Cardiac septum (tissue), 1 donor: ENCODE measurements at regions not wholly inside any gene's neighbourhood (a gene's known extent, or its start where the extent isn't known, plus 50 kb on each side); places are given as distances from the start of the nearest gene placed in this dataset.

Source experiments
- DNase-seq: peaks from one replicate; pipeline ENCODE4 v3.0.0-alpha.2; 2020; ENCODE audit warnings: low spot score
- intact Hi-C: fragments of 100-400 bp; cut with DNase I; formaldehyde crosslinking; loops from one replicate; pipeline ENCODE4 v1.14.0; 2022
- donor health status: DM: no; HTN: no; CAD: no.

- intact Hi-C loops, result no loop called here
- no peak for DNase-seq
These were observed 203.3 kb upstream of the HS3ST1 start for GRCh38 chr4:11632025-11632424.

GRCh38 chr4:11631416-11631815, 202.7 kb upstream of the HS3ST1 start:
- intact Hi-C loops, result no loop called here
- no peak for DNase-seq

- intact Hi-C loops, result loop anchor here (5.0 kb wide), 3 partner anchors 74 to 121 kb away; no protein-coding TSS in a partner anchor
These were observed 199.5 kb upstream of the HS3ST1 start for GRCh38 chr4:11628093-11628725.

GRCh38 chr4:11626066-11626465, 197.4 kb upstream of the HS3ST1 start:
- intact Hi-C loops, result loop anchor here (5.0 kb wide), 3 partner anchors 76 to 119 kb away; no protein-coding TSS in a partner anchor
- DNase-seq, result no peak

More at GRCh38 chr4:11628093-11628725, 199.5 kb upstream of the HS3ST1 start:
- DNase-seq, result no peak

- intact Hi-C loops, result loop anchor here (2.0 to 5.0 kb wide), 4 partner anchors 77 to 280 kb away; no protein-coding TSS in a partner anchor
- DNase-seq, result no peak
These were observed 196.5 kb upstream of the HS3ST1 start for GRCh38 chr4:11625211-11625610.

- DNase-seq, result no peak
- intact Hi-C loops, result loop anchor here (2.0 to 5.0 kb wide), 2 partner anchors 197 to 280 kb away; partner anchors contain the start of gene HS3ST1
These were observed 195.7 kb upstream of the HS3ST1 start for GRCh38 chr4:11624370-11624769.

- DNase-seq, result no peak
- intact Hi-C loops, result loop anchor here (2.0 to 5.0 kb wide), 2 partner anchors 196 to 281 kb away; partner anchors contain the start of gene HS3ST1
These were observed 195.0 kb upstream of the HS3ST1 start for GRCh38 chr4:11623726-11624037.

- intact Hi-C loops, result loop anchor here (5.0 kb wide), 1 partner anchor 196 kb away; the partner anchor contains the start of gene HS3ST1
- DNase-seq, result no peak
These were observed 194.4 kb upstream of the HS3ST1 start for GRCh38 chr4:11622961-11623725.

- intact Hi-C loops, result loop anchor here (5.0 kb wide), 1 partner anchor 194 kb away; the partner anchor contains the start of gene HS3ST1
- DNase-seq, result no peak
These were observed 192.2 kb upstream of the HS3ST1 start for GRCh38 chr4:11620861-11621260.

GRCh38 chr4:11618666-11619282, 190.1 kb upstream of the HS3ST1 start:
- intact Hi-C loops, result no loop called here
- DNase-seq, result no peak

- DNase-seq, result no peak
- intact Hi-C loops, result no loop called here
These were observed 188.2 kb upstream of the HS3ST1 start for GRCh38 chr4:11616856-11617255.

GRCh38 chr4:11615601-11616000, 186.9 kb upstream of the HS3ST1 start:
- intact Hi-C loops, result no loop called here
- DNase-seq, result no peak

GRCh38 chr4:11614426-11614825, 185.7 kb upstream of the HS3ST1 start:
- no peak for DNase-seq
- intact Hi-C loops, result no loop called here

- DNase-seq, result no peak
- intact Hi-C loops, result no loop called here
These were observed 183.2 kb upstream of the HS3ST1 start for GRCh38 chr4:11611868-11612267.

- intact Hi-C loops, result no loop called here
These were observed 181.1 kb upstream of the HS3ST1 start for GRCh38 chr4:11609751-11610150.

GRCh38 chr4:11608992-11609391, 180.3 kb upstream of the HS3ST1 start:
- no peak for DNase-seq
- intact Hi-C loops, result no loop called here

More at GRCh38 chr4:11609751-11610150, 181.1 kb upstream of the HS3ST1 start:
- DNase-seq, result no peak

- intact Hi-C loops, result no loop called here
- DNase-seq, result no peak
These were observed 177.4 kb upstream of the HS3ST1 start for GRCh38 chr4:11606078-11606477.

GRCh38 chr4:11605597-11605996, 176.9 kb upstream of the HS3ST1 start:
- intact Hi-C loops, result no loop called here
- DNase-seq, result no peak

- DNase-seq, result no peak
- intact Hi-C loops, result no loop called here
These were observed 176.1 kb upstream of the HS3ST1 start for GRCh38 chr4:11604821-11605220.

GRCh38 chr4:11603591-11604194, 175.0 kb upstream of the HS3ST1 start:
- intact Hi-C loops, result no loop called here
- no peak for DNase-seq
